MCF 10A (cell line): ENCODE measurements at regions not wholly inside any gene's neighbourhood (a gene's known extent, or its start where the extent isn't known, plus 50 kb on each side); places are given as distances from the start of the nearest gene placed in this dataset.

ENCODE experiments used
- BruUV-seq: library from RNA; stranded (reverse); fragments of 400-500 nt; replicated peaks from 2 replicates; lab custom pipeline; 2021; lab: Mats Ljungman, UMichigan
- CTCF ChIA-PET: fragments of 300-600 bp; sonication (Branson Sonifier 250); formaldehyde crosslinking; extraction: SDS; loops from one replicate; lab custom pipeline; 2021; ENCODE audit warnings: antibody characterized with exemption, inconsistent platforms; lab: Yijun Ruan, JAX
- POLR2A ChIA-PET: fragments of 300-600, 350-650 bp; sonication (Branson Sonifier 250); formaldehyde crosslinking; extraction: SDS; loops from one replicate; lab custom pipeline; 2020; ENCODE audit warnings: antibody characterized with exemption, inconsistent platforms; lab: Yijun Ruan, JAX
- DNase-seq: peaks from one replicate; pipeline ENCODE4 v3.0.0-alpha.2; 2018; ENCODE audit not compliant: unreplicated experiment
- H3K27ac Mint-ChIP-seq: one replicate; pipeline ENCODE4 v1.8.0; 2022; ENCODE audit warnings: mild to moderate bottlenecking, low read depth, mixed read lengths; ENCODE audit not compliant: unreplicated experiment
- H3K27me3 Mint-ChIP-seq: one replicate; pipeline ENCODE4 v1.8.0; 2022; ENCODE audit warnings: mixed read lengths; ENCODE audit not compliant: insufficient read depth, unreplicated experiment
- H3K36me3 Mint-ChIP-seq: one replicate; pipeline ENCODE4 v1.8.0; 2022; ENCODE audit warnings: mild to moderate bottlenecking, moderate library complexity, mixed read lengths; ENCODE audit not compliant: insufficient read depth, unreplicated experiment
- H3K4me1 Mint-ChIP-seq: one replicate; pipeline ENCODE4 v1.8.0; 2022; ENCODE audit warnings: mixed read lengths; ENCODE audit not compliant: insufficient read depth, unreplicated experiment
- H3K4me3 Mint-ChIP-seq: one replicate; pipeline ENCODE4 v1.8.0; 2022; ENCODE audit warnings: mild to moderate bottlenecking, moderate library complexity, mixed read lengths; ENCODE audit not compliant: unreplicated experiment
- H3K9me3 Mint-ChIP-seq: one replicate; pipeline ENCODE4 v1.8.0; 2022; ENCODE audit warnings: mixed read lengths; ENCODE audit not compliant: unreplicated experiment
- intact Hi-C: fragments of 100-400 bp; cut with micrococcal nuclease; formaldehyde crosslinking; loops from 2 replicates; pipeline ENCODE4 v1.14.1; 2022
- TF ChIP-seq, protein P1 (sequence below): fragments of 200-600 bp; IDR thresholded peaks from one replicate; pipeline ENCODE4 v1.8.0; 2022; ENCODE audit warnings: antibody characterized with exemption, mild to moderate bottlenecking; ENCODE audit not compliant: unreplicated experiment

GRCh38 chr10:111600772-111601171 is 523.9 kb downstream of the ADRA2A start:
- BruUV-seq: no TSS peak
- Mint-ChIP-seq H3K27ac (no peak overlapping the region), H3K36me3 (no peaks in the 10 kb centered on the region), H3K9me3 (peaks cover 11% of the 10 kb centered on the region), H3K4me3 (no peak overlapping the region), H3K27me3 (peaks cover 19% of the 10 kb centered on the region), H3K4me1 (no peaks in the 10 kb centered on the region)
- no peak for DNase-seq
- intact Hi-C loops: no loop called here
- TF ChIP-seq, protein P1, sequence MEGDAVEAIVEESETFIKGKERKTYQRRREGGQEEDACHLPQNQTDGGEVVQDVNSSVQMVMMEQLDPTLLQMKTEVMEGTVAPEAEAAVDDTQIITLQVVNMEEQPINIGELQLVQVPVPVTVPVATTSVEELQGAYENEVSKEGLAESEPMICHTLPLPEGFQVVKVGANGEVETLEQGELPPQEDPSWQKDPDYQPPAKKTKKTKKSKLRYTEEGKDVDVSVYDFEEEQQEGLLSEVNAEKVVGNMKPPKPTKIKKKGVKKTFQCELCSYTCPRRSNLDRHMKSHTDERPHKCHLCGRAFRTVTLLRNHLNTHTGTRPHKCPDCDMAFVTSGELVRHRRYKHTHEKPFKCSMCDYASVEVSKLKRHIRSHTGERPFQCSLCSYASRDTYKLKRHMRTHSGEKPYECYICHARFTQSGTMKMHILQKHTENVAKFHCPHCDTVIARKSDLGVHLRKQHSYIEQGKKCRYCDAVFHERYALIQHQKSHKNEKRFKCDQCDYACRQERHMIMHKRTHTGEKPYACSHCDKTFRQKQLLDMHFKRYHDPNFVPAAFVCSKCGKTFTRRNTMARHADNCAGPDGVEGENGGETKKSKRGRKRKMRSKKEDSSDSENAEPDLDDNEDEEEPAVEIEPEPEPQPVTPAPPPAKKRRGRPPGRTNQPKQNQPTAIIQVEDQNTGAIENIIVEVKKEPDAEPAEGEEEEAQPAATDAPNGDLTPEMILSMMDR: no peak
- CTCF ChIA-PET: interaction anchor here (0.6 to 3.9 kb wide), 2 partner anchors 236 to 526 kb away, joined by 3 to 42 read pairs; partner anchors contain the start of gene ADRA2A
- POLR2A ChIA-PET: no interaction called here

- no peaks in the 10 kb centered on the region for H3K36me3 Mint-ChIP-seq
- no peak overlapping the region for H3K27ac Mint-ChIP-seq
- no peaks in the 10 kb centered on the region for H3K9me3 Mint-ChIP-seq
- no peaks in the 10 kb centered on the region for H3K27me3 Mint-ChIP-seq
- no peak for DNase-seq
- POLR2A ChIA-PET: no interaction called here
- no TSS peak for BruUV-seq
- intact Hi-C loops: no loop called here
- TF ChIP-seq, protein P1: no peak
- no peaks in the 10 kb centered on the region for H3K4me1 Mint-ChIP-seq
- no peak overlapping the region for H3K4me3 Mint-ChIP-seq
- CTCF ChIA-PET: no interaction called here
Measured at GRCh38 chr10:111612273-111612672, 535.4 kb downstream of the ADRA2A start.

DNA sequence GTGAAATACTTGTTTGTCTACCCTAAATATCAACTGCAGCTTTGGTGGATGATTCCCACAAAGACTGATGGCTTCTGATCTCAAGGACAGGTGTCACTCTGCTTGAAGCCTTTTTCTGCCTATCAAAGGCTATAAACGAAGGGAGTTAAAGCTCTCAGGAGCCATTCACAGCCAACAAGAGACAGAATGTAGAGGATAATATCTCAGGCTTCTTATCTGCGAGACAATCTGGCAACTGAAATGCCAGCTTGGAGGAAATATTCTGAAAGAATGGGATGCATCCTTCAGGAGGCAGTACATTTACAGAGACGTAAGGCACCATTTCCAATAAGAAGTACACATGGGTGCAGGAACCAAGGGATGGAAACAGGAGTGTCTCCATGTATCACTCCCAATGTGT is 549.4 kb downstream of the GPAM start:
- peaks cover 12% of the 10 kb centered on the region for H3K27me3 Mint-ChIP-seq
- no TSS peak for BruUV-seq
- H3K9me3 Mint-ChIP-seq: peaks cover 7% of the 10 kb centered on the region
- ChIA-PET POLR2A (no interaction called here), CTCF (no interaction called here)
- no peak overlapping the region for H3K27ac Mint-ChIP-seq
- no peak overlapping the region for H3K4me3 Mint-ChIP-seq
- TF ChIP-seq, protein P1: no peak
- DNase-seq: no peak
- H3K4me1 Mint-ChIP-seq: no peaks in the 10 kb centered on the region
- no peaks in the 10 kb centered on the region for H3K36me3 Mint-ChIP-seq
- intact Hi-C loops: no loop called here

- H3K9me3 Mint-ChIP-seq: peaks cover 15% of the 10 kb centered on the region
- POLR2A ChIA-PET: no interaction called here
- BruUV-seq: no TSS peak
- H3K4me3 Mint-ChIP-seq: no peak overlapping the region
- no peak for DNase-seq
- CTCF ChIA-PET: interaction anchor here (0.6 to 1.8 kb wide), 3 partner anchors 12 to 209 kb away, joined by 3 to 5 read pairs (median 4); no protein-coding TSS in a partner anchor
- no peaks in the 10 kb centered on the region for H3K4me1 Mint-ChIP-seq
- H3K27me3 Mint-ChIP-seq: no peaks in the 10 kb centered on the region
- no peaks in the 10 kb centered on the region for H3K36me3 Mint-ChIP-seq
- TF ChIP-seq, protein P1: no peak
- H3K27ac Mint-ChIP-seq: no peak overlapping the region
- intact Hi-C loops: no loop called here
Measured at GRCh38 chr10:111646021-111646420, 537.5 kb downstream of the GPAM start.
